GM10266 (cell line): ENCODE measurements at regions not wholly inside any gene's neighbourhood (a gene's known extent, or its start where the extent isn't known, plus 50 kb on each side); places are given as distances from the start of the nearest gene placed in this dataset.

ENCODE experiments used
- DNase-seq: peaks from one replicate; pipeline ENCODE4 v3.0.0; 2012; ENCODE audit errors: extremely low spot score
- CTCF ChIP-seq: IDR thresholded peaks from 2 replicates; pipeline ENCODE4 v1.5.1; 2012; ENCODE audit warnings: mild to moderate bottlenecking, low read depth; ENCODE audit not compliant: control insufficient read depth, insufficient read depth; ENCODE audit errors: missing control alignments

GRCh38 chr6:41483943-41484342, 62.2 kb upstream of the FOXP4 start:
- no peak for TF ChIP-seq CTCF
- no peak for DNase-seq

- DNase-seq, result no peak
- no peak for TF ChIP-seq CTCF
Measured at GRCh38 chr6:41487860-41488432, 58.2 kb upstream of the FOXP4 start.

- no peak for DNase-seq
- no peak for TF ChIP-seq CTCF
Measured at GRCh38 chr6:41488433-41489119, 57.6 kb upstream of the FOXP4 start.

- DNase-seq, result no peak
- no peak for TF ChIP-seq CTCF
Measured at GRCh38 chr6:41489120-41489851, 56.9 kb upstream of the FOXP4 start.

GRCh38 chr6:41492261-41492891, 53.8 kb upstream of the FOXP4 start:
- no peak for TF ChIP-seq CTCF
- no peak for DNase-seq

- TF ChIP-seq CTCF, result no peak
- no peak for DNase-seq
Measured at GRCh38 chr6:41494212-41495110, 51.7 kb upstream of the FOXP4 start.
